HG03060 (cell line): ENCODE measurements at regions not wholly inside any gene's neighbourhood (a gene's known extent, or its start where the extent isn't known, plus 50 kb on each side); places are given as distances from the start of the nearest gene placed in this dataset.
"Not testable (repeated sequence)": the region's sequence is repeated elsewhere in the genome, so short reads cannot be mapped to it uniquely, and the experiment has no call there.

Source experiments
- ATAC-seq: cut with Tn5 transposase; IDR thresholded peaks from one replicate; pipeline ENCODE4 v1.9.1; 2021; ENCODE audit warnings: low read depth, moderate number of reproducible peaks; ENCODE audit not compliant: unreplicated experiment

- ATAC-seq: no peak
Measured at GRCh38 chr4:155479835-155480234, 103.1 kb upstream of the MAP9 start.

DNA sequence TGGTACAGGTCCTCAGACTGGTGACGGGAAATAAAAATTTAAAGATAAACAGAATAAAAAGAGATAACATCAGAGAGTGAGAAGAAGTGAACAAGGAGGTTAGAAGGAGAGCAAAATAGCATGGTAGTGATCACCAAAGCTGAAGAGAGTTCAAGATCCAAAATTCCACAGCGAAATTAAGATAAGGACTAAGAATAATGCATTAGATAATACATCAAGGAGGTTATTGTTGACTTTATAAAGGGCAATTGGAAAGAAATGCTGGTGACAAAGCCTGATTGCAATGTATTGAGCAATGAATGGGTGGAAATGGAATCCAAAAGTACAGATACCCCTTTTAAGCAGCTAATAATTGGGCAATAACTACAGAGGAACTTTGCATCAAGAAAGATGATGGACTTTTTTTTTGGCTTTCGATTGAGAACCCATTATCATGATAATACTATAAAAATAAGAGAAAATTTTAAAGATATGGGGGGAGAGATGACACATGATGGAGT, 101.6 kb upstream of the MAP9 start:
- no peak for ATAC-seq

DNA sequence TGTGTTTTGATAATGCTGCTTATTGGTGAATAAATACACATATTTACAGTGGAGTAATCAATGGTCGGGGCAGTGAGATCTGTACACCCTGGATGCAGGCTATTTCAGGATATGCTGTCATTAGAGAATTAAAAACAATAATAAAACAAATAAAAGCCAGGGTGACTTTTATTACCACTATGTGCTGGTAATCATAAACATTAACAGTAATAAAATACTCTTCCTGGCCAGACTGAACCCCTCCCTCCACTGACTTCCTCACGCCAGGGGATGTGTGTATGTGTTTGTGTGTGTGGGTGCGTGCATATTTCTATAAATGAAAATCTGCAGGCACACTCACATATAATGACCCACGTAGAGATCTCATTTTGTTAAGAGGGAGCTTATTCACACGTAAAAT, 98.0 kb upstream of the MAP9 start:
- ATAC-seq: no peak

- no peak for ATAC-seq
Measured at GRCh38 chr4:155473420-155474095, 96.8 kb upstream of the MAP9 start.

- ATAC-seq: no peak
Measured at GRCh38 chr4:155468282-155468681, 91.5 kb upstream of the MAP9 start.

GRCh38 chr4:155450676-155451075, 73.9 kb upstream of the MAP9 start:
- no peak for ATAC-seq

DNA sequence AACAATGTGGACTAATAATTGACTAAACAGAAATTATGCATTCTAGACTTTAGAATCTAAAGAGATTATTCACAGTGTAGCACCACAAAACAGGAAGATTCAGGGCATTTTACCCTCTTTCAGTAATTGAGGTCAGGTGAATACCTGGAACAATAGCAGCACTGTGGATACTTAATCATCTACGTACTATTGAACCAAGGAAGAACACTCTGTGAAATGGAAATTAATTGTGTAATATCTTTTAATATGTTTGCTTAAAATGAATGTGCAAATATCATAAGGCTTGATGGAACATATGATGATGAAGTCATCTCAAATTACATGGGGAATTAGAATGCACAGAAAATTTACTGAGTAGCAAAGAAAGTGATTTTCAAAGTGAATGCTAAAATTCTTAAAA, 68.5 kb upstream of the MAP9 start:
- ATAC-seq: no peak

GRCh38 chr4:155444721-155445120, 68.0 kb upstream of the MAP9 start:
- no peak for ATAC-seq

DNA sequence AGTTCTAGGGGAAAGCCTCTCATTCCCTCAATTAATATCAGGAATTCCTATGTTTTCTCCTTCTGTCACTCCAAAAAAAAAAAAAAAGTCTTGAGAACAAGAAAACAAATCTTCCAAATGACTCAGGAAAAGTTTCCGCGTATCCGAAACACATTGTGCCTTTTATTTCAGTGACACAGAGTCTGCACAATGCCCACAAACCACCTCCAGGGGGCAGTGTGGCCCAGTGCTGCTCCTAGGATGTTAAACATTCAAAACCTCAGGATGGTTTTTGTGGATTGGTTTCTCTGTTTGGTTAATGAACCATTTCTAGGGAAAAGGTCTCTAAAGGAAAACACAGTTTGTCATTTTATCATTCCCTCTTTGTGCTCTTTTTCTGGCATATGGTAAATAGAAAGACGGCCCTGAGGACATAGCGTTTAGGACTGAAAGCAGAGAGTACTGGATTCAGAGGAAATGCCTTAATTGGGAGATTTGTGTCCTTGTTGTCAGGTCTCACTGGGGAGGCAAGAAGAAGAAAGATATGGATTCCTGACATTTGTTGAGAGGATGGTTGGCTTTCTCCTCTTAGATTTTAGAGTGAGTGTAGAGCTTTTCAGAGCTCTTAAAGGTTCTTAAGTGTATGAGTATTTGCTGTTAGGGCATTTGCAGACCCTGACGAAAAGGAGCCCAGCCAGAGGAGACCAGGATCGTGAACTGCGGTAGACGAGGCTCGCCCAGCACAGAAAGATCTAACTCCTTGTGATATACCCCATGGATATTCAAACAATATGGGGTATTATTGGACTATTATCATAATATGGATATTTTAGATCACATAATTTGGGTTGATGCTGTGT, 65.7 kb upstream of the MAP9 start:
- no peak for ATAC-seq

DNA sequence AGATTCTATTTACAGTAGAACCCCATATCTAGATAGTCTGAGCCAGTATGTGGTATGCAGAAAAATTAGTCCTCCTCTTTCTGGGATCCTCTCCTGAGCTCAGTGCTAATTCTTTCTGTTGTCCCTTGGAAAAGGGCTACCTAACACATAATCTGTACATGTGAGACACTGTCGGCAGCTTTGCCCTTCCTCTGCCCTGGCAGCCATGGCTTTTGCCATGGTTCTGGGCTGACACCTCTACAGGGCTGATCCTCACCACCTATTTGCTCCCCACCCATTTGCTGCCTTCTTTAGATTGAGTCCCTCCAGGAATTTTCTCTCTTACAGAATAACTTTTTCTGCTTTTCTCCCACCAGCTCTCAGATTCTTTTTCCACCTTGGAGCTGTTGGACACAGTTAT, 64.7 kb upstream of the MAP9 start:
- no peak for ATAC-seq

DNA sequence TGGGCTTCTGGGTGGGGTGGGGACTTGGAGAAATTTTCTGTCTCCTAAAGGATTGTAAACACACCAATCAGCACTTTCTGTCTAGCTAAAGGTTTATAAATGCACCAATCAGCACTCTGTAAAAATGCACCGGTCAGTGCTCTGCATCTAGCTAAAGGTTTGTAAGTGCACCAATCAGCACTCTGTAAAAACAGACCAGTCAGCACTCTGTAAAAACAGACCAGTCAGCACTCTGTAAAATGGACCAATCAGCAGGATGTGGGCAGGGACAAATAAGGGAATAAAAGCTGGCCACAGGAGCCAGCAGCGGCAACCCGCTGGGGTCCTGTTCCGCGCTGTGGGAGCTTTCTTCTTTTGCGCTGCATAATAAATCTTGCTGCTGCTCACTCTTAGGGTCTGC, 63.0 kb upstream of the MAP9 start:
- ATAC-seq: not testable (repeated sequence)

GRCh38 chr4:155434904-155435303, 58.1 kb upstream of the MAP9 start:
- no peak for ATAC-seq

- ATAC-seq: no peak
Measured at GRCh38 chr4:155434366-155434765, 57.6 kb upstream of the MAP9 start.

DNA sequence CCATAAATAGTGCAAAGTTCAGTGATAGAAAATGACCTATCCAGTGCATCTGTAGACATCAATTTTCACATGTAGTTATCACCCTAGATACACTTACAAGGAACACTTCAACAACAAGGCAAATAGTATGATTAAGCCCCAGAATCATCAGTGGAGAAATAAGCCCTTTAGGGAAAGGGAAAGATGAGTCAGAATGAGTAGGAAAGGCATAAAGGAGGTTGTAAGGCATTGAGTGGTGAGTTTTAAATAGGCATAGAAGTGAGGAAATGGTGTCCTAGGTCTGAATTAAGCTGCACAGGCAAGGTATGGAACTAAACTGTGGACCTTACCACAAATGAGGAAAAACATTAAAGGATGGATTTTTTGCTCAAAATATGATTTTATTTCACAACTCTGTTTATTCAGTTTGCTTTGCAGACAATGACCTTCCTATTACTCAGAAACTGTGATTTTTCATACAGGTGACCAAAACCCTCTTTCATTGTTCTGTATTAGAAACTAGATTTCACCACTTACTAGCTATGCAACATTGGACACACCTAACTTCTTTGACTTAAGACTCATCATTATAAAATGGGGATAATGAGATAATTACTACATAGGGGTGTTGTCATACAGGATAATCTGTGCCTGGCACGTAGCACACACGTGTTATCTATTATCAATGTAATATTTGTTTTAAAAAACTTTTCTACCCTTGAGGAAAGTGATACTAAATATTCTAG, 57.0 kb upstream of the MAP9 start:
- no peak for ATAC-seq

- ATAC-seq: no peak
Measured at GRCh38 chr4:155430895-155431795, 54.4 kb upstream of the MAP9 start.

GRCh38 chr4:155428128-155428527, 51.4 kb upstream of the MAP9 start:
- no peak for ATAC-seq

- ATAC-seq: no peak
Measured at GRCh38 chr4:155426953-155427352, 50.2 kb upstream of the MAP9 start.
